Body of pancreas (tissue), 4 donors: ENCODE measurements at regions not wholly inside any gene's neighbourhood (a gene's known extent, or its start where the extent isn't known, plus 50 kb on each side); places are given as distances from the start of the nearest gene placed in this dataset.
"Not testable (repeated sequence)": the region's sequence is repeated elsewhere in the genome, so short reads cannot be mapped to it uniquely, and the experiment has no call there.

Source experiments
- ATAC-seq: fragments of 150-250 bp; one replicate; pipeline ENCODE4 v1.9.1; 2016
- DNase-seq, 4 donors: peaks; one replicate each; pipeline ENCODE4 v3.0.0-alpha.2; 2019
- H3K27ac ChIP-seq, 4 donors: fragments of 200-600 bp; sonication (generic); 1 replicate in 3 of 4; 2 replicates in 1 of 4; pipeline versions ENCODE4 v1.5.1 to v1.6.1; 2016 to 2019; ENCODE audit warnings: mild to moderate bottlenecking in 1 of 4, mixed read lengths in 1 of 4, moderate library complexity in 1 of 4
- H3K27me3 ChIP-seq, 2 donors: fragments of 200-600 bp; sonication (generic); one replicate each; pipeline ENCODE4 v1.6.0; 2016; ENCODE audit warnings: mild to moderate bottlenecking in 1 of 2
- H3K36me3 ChIP-seq, 2 donors: fragments of 200-600 bp; sonication (generic); replicated peaks in 1 of 2; 2 replicates each; pipeline ENCODE4 v1.5.1; 2016; ENCODE audit warnings: low read depth in 2 of 2; ENCODE audit not compliant: insufficient read depth in 1 of 2
- H3K4me1 ChIP-seq: fragments of 200-600 bp; sonication (generic); one replicate; pipeline ENCODE4 v1.6.0; 2016
- H3K4me3 ChIP-seq, 2 donors: fragments of 200-600 bp; sonication (generic); 1 replicate in 1 of 2; 2 replicates in 1 of 2; pipeline ENCODE4 v1.5.1; 2016 to 2019
- H3K9me3 ChIP-seq, 3 donors: fragments of 200-600 bp; sonication (generic); 1 replicate in 2 of 3; 2 replicates in 1 of 3; pipeline ENCODE4 v1.5.1; 2016
- CTCF ChIP-seq, 7 experiments: fragments of 450-650 bp in 4 of 7; fragments of 200-600 bp in 3 of 7; sonication (generic) in 3 of 7; IDR thresholded peaks; one replicate each; pipeline ENCODE4 v1.5.1; 2016 to 2019; ENCODE audit warnings: antibody characterized with exemption in 7 of 7
- POLR2A ChIP-seq, 3 donors: fragments of 450-650 bp; IDR thresholded peaks; one replicate each; pipeline ENCODE4 v1.6.1; 2016; ENCODE audit warnings: antibody characterized with exemption in 3 of 3, mild to moderate bottlenecking in 2 of 3
- WGBS, 2 donors: methylation state at CpG; one replicate each; pipeline ENCODE4 v1.1.5; 2017; 5-methylcytosine and 5-hydroxymethylcytosine counted together
- intact Hi-C: fragments of 100-400 bp; cut with DNase I; formaldehyde crosslinking; loops from one replicate; pipeline ENCODE4 v1.15.1; 2023

DNA sequence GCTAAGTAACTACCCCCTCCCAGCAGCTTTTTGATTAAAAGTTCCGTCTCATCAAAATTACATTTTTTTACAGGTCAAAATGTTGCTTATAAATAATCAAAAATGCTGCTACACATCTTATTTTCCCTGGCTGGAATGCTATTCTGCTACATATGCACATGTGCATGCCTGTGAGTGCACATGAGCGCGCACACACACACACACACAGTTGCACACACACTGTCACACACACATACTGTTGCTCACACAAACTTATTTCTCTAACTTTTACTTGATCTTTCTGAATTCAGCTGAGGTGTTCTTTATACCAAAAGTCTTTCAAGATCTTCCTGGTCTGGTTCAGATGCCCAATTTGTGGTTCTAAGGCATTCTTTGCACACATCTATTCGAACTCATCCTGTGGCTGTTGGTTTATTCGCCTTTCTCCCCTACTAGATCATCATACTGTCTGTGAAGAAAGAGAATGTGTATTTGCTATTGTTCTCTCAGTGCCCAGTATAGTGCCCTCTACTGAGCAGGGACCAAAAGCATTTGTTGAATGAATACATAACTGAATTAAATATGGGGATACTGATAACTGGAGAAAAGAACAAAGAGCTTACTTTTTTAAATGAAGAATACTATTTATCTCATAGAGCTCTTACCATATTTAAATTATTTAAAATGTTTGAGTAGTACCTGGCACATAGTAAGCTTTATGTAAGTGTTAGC is 68.1 kb upstream of the CCDC179 start:
- intact Hi-C loops = no loop called here
- Histone ChIP-seq H3K27me3 (no peaks in the 10 kb centered on the region), H3K4me3 (no peak overlapping the region), H3K36me3 (no peaks in the 10 kb centered on the region), H3K9me3 (no peaks in the 10 kb centered on the region), H3K4me1 (peaks cover 34% of the 10 kb centered on the region), H3K27ac (no peak overlapping the region)
- WGBS, 2 donors = 70 to 71% methylated on average over 5 of the region's 5 CpGs
- peak in 1 of 7 experiments; percentile 8 for TF ChIP-seq CTCF (IDR thresholded peaks at IDR 0.05)
- TF ChIP-seq POLR2A (IDR thresholded peaks at IDR 0.05) = no peak
- DNase-seq (no peak), ATAC-seq (no peak)

DNA sequence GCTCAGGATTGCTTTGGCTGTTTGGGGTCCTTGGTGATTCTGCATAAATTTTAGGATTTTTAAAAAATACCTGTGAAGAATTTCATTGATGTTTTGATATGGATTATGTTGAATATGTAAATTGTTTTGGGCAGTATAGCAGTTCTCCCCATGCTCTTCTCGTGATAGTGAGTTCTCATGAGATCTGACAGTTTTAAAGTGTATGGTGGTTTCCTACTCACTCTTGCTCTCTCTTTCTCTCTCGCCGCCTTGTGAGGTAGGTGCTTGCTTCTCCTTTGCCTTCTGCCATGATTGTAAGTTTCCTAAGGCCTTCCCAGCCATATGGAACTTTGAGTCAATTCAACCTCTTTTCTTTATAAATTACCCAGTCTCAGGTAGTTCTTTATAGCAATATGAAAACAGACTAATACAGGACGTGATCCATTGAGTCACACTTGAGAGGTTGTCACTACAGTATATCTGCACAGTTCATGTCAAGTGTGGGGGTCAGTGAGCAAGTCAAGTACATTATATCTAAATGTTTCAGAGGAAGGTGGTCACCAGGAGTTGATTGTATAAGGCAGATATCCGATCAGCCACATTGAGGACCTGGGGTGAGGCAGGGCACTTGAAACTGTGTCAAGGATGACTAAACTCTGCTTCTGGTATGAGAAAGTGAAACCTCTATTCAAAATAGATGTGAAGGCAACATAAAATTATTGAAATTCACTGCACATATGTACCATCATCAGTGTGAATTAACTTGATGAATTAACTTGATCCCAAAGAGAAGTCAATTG is 70.7 kb upstream of the CCDC179 start:
- Histone ChIP-seq H3K36me3 (no peaks in the 10 kb centered on the region), H3K9me3 (no peaks in the 10 kb centered on the region), H3K27me3 (no peaks in the 10 kb centered on the region), H3K4me3 (no peak overlapping the region), H3K4me1 (peaks cover 11% of the 10 kb centered on the region), H3K27ac (no peak overlapping the region)
- DNase-seq = no peak
- TF ChIP-seq POLR2A (IDR thresholded peaks at IDR 0.05) (no peak), CTCF (IDR thresholded peaks at IDR 0.05) (no peak)
- 91 to 94% methylated on average over 5 of the region's 5 CpGs for WGBS, 2 donors
- intact Hi-C loops = no loop called here
- no peak for ATAC-seq

DNA sequence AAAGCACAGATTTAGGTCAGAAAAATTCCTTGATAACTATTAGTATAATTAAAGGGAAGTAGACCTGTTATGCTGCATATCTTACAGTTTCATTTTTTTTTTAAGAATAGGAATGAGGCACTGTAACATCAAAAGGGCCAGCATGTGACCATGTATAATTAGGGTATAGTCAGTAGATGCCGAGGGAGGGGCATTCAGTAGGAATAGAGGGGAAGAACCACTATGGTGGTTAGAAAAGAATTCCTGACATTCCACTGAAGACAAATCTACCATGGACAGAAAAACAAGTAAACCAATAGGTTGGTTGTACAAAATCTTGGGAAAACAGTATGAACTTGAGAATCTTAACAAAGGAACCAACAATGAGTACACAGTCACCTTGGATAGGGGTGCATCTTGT is 78.4 kb upstream of the CCDC179 start:
- Histone ChIP-seq H3K36me3 (no peaks in the 10 kb centered on the region), H3K4me1 (no peaks in the 10 kb centered on the region), H3K27me3 (no peaks in the 10 kb centered on the region), H3K27ac (no peak overlapping the region), H3K9me3 (no peaks in the 10 kb centered on the region), H3K4me3 (no peak overlapping the region)
- TF ChIP-seq CTCF (IDR thresholded peaks at IDR 0.05) = no peak
- TF ChIP-seq POLR2A (IDR thresholded peaks at IDR 0.05) = no peak
- DNase-seq = no peak
- ATAC-seq = no peak
- intact Hi-C loops = no loop called here
- WGBS, 2 donors = 88 to 97% methylated on average over 1 of the region's 1 CpG

- 82 to 90% methylated on average over 3 of the region's 3 CpGs for WGBS, 2 donors
- H3K36me3 ChIP-seq, H3K4me1 ChIP-seq, H3K27me3 ChIP-seq, H3K27ac ChIP-seq, ATAC-seq, intact Hi-C loops, DNase-seq, H3K4me3 ChIP-seq, H3K9me3 ChIP-seq: not testable (repeated sequence)
Observed at GRCh38 chr11:22941544-22941943, 81.3 kb upstream of the CCDC179 start.

- intact Hi-C loops = no loop called here
- Histone ChIP-seq H3K36me3 (no peaks in the 10 kb centered on the region), H3K4me1 (peaks cover 7% of the 10 kb centered on the region), H3K27ac (no peak overlapping the region), H3K9me3 (no peaks in the 10 kb centered on the region), H3K4me3 (no peak overlapping the region), H3K27me3 (no peaks in the 10 kb centered on the region)
- 33 to 45% methylated on average over 1 of the region's 1 CpG for WGBS, 2 donors
- ATAC-seq (no peak), DNase-seq (no peak)
- TF ChIP-seq POLR2A (IDR thresholded peaks at IDR 0.05) (no peak), CTCF (IDR thresholded peaks at IDR 0.05) (no peak)
Observed at GRCh38 chr11:22957786-22958185, 97.5 kb upstream of the CCDC179 start.
